OCI-LY7 (cell line): ENCODE measurements at regions not wholly inside any gene's neighbourhood (a gene's known extent, or its start where the extent isn't known, plus 50 kb on each side); places are given as distances from the start of the nearest gene placed in this dataset.

ENCODE experiments used
- BruUV-seq: library from RNA; stranded (reverse); fragments of 400-500 nt; replicated peaks from 2 replicates; lab custom pipeline; 2021; lab: Mats Ljungman, UMichigan
- CTCF ChIA-PET: fragments of 300-600 bp; sonication (Branson Sonifier 250); formaldehyde crosslinking; loops from one replicate; lab custom pipeline; 2022; ENCODE audit warnings: antibody characterized with exemption; ENCODE audit not compliant: unreplicated experiment; lab: Charles Lee
- POLR2A ChIA-PET: fragments of 300-600 bp; sonication (Branson Sonifier 250); formaldehyde crosslinking; loops from one replicate; lab custom pipeline; 2022; ENCODE audit warnings: antibody characterized with exemption; lab: Charles Lee
- DNase-seq: peaks from one replicate; pipeline ENCODE4 v3.0.0-alpha.2; 2015; ENCODE audit warnings: low spot score
- H2AFZ ChIP-seq: fragments of 200-600 bp; sonication (generic), shearing (Covaris generic); 2 replicates; pipeline ENCODE4 v1.6.1; 2014; ENCODE audit warnings: mild to moderate bottlenecking, antibody characterized with exemption, low read length, moderate library complexity
- H3K27ac ChIP-seq: fragments of 200-600 bp; sonication (generic); 2 replicates; pipeline ENCODE4 v1.5.1; 2014; ENCODE audit warnings: mixed run types, low read depth, mild to moderate bottlenecking, moderate library complexity, low read length, inconsistent platforms; ENCODE audit not compliant: poor library complexity, severe bottlenecking
- H3K36me3 ChIP-seq: fragments of 200-600 bp; sonication (generic); 2 replicates; pipeline ENCODE4 v1.6.1; 2014; ENCODE audit warnings: mild to moderate bottlenecking, antibody characterized with exemption, low read length, moderate library complexity, mixed read lengths; ENCODE audit not compliant: insufficient read depth
- H3K4me1 ChIP-seq: fragments of 200-600 bp; sonication (generic); 2 replicates; pipeline ENCODE4 v1.5.1; 2014; ENCODE audit warnings: mild to moderate bottlenecking, low read length; ENCODE audit not compliant: insufficient read depth, poor library complexity, severe bottlenecking
- H3K4me2 ChIP-seq: fragments of 200-600 bp; sonication (generic); 2 replicates; pipeline ENCODE4 v1.6.1; 2014; ENCODE audit warnings: mild to moderate bottlenecking, low read length
- H3K4me3 ChIP-seq: fragments of 200-600 bp; sonication (generic); 2 replicates; pipeline ENCODE4 v1.5.1; 2014; ENCODE audit warnings: mild to moderate bottlenecking, low read depth, low read length; ENCODE audit not compliant: poor library complexity, severe bottlenecking
- H3K79me2 ChIP-seq: fragments of 200-600 bp; sonication (generic); 2 replicates; pipeline ENCODE4 v1.6.1; 2016; ENCODE audit warnings: low read depth, mild to moderate bottlenecking, low read length, moderate library complexity, mixed read lengths; ENCODE audit not compliant: insufficient read depth
- H3K9me2 ChIP-seq: fragments of 200-600 bp; sonication (generic); 2 replicates; pipeline ENCODE4 v1.6.1; 2016; ENCODE audit warnings: mild to moderate bottlenecking, low read length, mixed read lengths; ENCODE audit not compliant: insufficient read depth
- H3K9me3 ChIP-seq: fragments of 200-600 bp; sonication (generic); 2 replicates; pipeline ENCODE4 v1.6.1; 2014; ENCODE audit warnings: mild to moderate bottlenecking, mixed run types, low read length, mixed read lengths
- H4K20me1 ChIP-seq: fragments of 200-600 bp; sonication (generic); 2 replicates; pipeline ENCODE4 v1.6.1; 2014; ENCODE audit warnings: mild to moderate bottlenecking, antibody characterized with exemption, low read length, moderate library complexity, mixed read lengths; ENCODE audit not compliant: insufficient read depth
- EZH2phosphoT487 ChIP-seq: fragments of 200-600 bp; sonication (generic); IDR thresholded peaks from 2 replicates; pipeline ENCODE4 v1.6.1; 2018; ENCODE audit warnings: low read depth, borderline replicate concordance, mild to moderate bottlenecking, mixed run types, antibody characterized with exemption, low read length, moderate library complexity, mixed read lengths
- intact Hi-C: fragments of 100-400 bp; cut with micrococcal nuclease; formaldehyde crosslinking; loops from one replicate; pipeline ENCODE4 v1.10.0; 2022; ENCODE audit not compliant: unreplicated experiment
- TF ChIP-seq, protein P1 (sequence below): fragments of 200-600 bp; sonication (generic); conservative IDR thresholded peaks from 2 replicates; pipeline ENCODE4 v1.5.1; 2014; ENCODE audit warnings: mild to moderate bottlenecking, antibody characterized with exemption, low read length, moderate library complexity, mixed read lengths

- Histone ChIP-seq H3K4me2 (no peak overlapping the region), H3K4me1 (no peaks in the 10 kb centered on the region), H3K36me3 (no peaks in the 10 kb centered on the region), H3K9me2 (no peaks in the 10 kb centered on the region), H3K79me2 (no peaks in the 10 kb centered on the region), H3K4me3 (no peak overlapping the region), H4K20me1 (no peaks in the 10 kb centered on the region), H3K27ac (no peak overlapping the region), H3K9me3 (no peaks in the 10 kb centered on the region), H2AFZ (no peak overlapping the region)
- no TSS peak for BruUV-seq
- intact Hi-C loops, result no loop called here
- no peak for DNase-seq
- ChIA-PET POLR2A (no interaction called here), CTCF (no interaction called here)
- TF ChIP-seq, protein P1, sequence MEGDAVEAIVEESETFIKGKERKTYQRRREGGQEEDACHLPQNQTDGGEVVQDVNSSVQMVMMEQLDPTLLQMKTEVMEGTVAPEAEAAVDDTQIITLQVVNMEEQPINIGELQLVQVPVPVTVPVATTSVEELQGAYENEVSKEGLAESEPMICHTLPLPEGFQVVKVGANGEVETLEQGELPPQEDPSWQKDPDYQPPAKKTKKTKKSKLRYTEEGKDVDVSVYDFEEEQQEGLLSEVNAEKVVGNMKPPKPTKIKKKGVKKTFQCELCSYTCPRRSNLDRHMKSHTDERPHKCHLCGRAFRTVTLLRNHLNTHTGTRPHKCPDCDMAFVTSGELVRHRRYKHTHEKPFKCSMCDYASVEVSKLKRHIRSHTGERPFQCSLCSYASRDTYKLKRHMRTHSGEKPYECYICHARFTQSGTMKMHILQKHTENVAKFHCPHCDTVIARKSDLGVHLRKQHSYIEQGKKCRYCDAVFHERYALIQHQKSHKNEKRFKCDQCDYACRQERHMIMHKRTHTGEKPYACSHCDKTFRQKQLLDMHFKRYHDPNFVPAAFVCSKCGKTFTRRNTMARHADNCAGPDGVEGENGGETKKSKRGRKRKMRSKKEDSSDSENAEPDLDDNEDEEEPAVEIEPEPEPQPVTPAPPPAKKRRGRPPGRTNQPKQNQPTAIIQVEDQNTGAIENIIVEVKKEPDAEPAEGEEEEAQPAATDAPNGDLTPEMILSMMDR, result no peak
- TF ChIP-seq EZH2phosphoT487, result no peak
Observed at GRCh38 chr18:56413862-56414261, 224.5 kb downstream of the TXNL1 start.

DNA sequence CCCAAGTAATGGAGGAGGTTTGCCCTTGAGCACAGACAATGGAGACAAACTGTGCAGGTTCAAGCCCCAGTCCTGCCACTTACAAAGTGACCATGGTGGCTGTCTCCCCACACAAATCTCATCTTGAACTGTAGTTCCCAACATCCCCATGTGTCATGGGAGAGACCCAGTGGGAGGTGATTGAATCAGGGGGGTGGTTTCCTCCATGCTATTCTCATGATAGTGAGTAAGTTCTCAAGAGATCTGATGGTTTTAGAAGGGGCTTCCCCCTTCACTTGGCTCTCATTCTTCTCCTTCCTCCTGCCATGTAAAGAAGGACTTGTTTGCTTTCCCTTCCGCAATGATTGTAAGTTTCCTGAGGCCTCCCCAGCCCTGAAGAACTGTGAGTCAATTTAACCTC, 225.4 kb downstream of the TXNL1 start:
- Histone ChIP-seq H3K27ac (no peak overlapping the region), H3K4me2 (no peak overlapping the region), H4K20me1 (no peaks in the 10 kb centered on the region), H3K9me3 (no peaks in the 10 kb centered on the region), H2AFZ (no peak overlapping the region), H3K4me3 (no peak overlapping the region), H3K9me2 (no peaks in the 10 kb centered on the region), H3K79me2 (no peaks in the 10 kb centered on the region), H3K36me3 (no peaks in the 10 kb centered on the region), H3K4me1 (no peaks in the 10 kb centered on the region)
- no peak for TF ChIP-seq EZH2phosphoT487
- TF ChIP-seq, protein P1, result no peak
- DNase-seq, result no peak
- no TSS peak for BruUV-seq
- CTCF ChIA-PET, result no interaction called here
- intact Hi-C loops, result no loop called here
- POLR2A ChIA-PET, result no interaction called here

DNA sequence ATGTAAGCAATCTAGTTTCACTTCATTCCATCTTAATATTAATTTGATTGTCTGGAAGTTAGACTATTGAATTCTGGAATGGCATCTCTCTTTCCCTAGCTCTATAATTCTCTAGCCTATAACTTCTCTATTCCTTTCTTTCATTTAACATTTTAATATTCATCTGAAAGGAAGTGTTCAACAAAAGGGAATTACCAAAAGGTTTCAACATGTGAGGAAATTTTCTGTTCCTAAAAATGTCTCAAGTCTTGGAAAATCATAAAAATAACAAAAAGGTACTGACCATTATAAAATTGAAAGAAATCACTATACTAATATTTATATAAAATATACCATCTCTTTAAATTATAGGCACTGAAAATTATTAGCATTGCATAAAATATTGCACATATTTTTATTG, 228.7 kb downstream of the TXNL1 start:
- H3K79me2 ChIP-seq, result no peaks in the 10 kb centered on the region
- BruUV-seq, result no TSS peak
- no peaks in the 10 kb centered on the region for H3K4me1 ChIP-seq
- no peaks in the 10 kb centered on the region for H3K9me2 ChIP-seq
- H3K9me3 ChIP-seq, result no peaks in the 10 kb centered on the region
- no peak for DNase-seq
- CTCF ChIA-PET, result no interaction called here
- TF ChIP-seq, protein P1, result no peak
- TF ChIP-seq EZH2phosphoT487, result no peak
- H3K4me3 ChIP-seq, result no peak overlapping the region
- no peak overlapping the region for H2AFZ ChIP-seq
- POLR2A ChIA-PET, result no interaction called here
- intact Hi-C loops, result no loop called here
- H3K27ac ChIP-seq, result no peak overlapping the region
- H4K20me1 ChIP-seq, result no peaks in the 10 kb centered on the region
- no peaks in the 10 kb centered on the region for H3K36me3 ChIP-seq
- no peak overlapping the region for H3K4me2 ChIP-seq
